ENCODE measurements at regions not wholly inside any gene's neighbourhood (a gene's known extent, or its start where the extent isn't known, plus 50 kb on each side); places are given as distances from the start of the nearest gene placed in this dataset.

GRCh38 chr10:36053775-36054174 is 411.7 kb upstream of the FZD8 start:
- H3K27me3 ChIP-seq (ENCODE audit: insufficient read depth, low read length, poor library complexity, severe bottlenecking) = no peaks in the 10 kb centered on the region
- H3F3A ChIP-seq (ENCODE audit: low read depth) = no peaks in the 10 kb centered on the region
- H3K79me2 ChIP-seq (ENCODE audit: insufficient read depth, low read length) = no peaks in the 10 kb centered on the region
- no peaks in the 10 kb centered on the region for H3K36me3 ChIP-seq (ENCODE audit: insufficient read depth, low read length)
- H3K9ac ChIP-seq (ENCODE audit: low read depth, low read length, poor library complexity, severe bottlenecking) = no peak overlapping the region
- H2AFZ ChIP-seq (ENCODE audit: low read length) = no peak overlapping the region
- H3K4me3 ChIP-seq (ENCODE audit: low read length, poor library complexity, severe bottlenecking) = no peak overlapping the region
- no peaks in the 10 kb centered on the region for H3K4me1 ChIP-seq (ENCODE audit: insufficient read depth, low read length, poor library complexity, severe bottlenecking)
- H3K9me3 ChIP-seq (ENCODE audit: insufficient read depth, low read depth, low read length) = no peaks in the 10 kb centered on the region
- TF ChIP-seq, protein P1, sequence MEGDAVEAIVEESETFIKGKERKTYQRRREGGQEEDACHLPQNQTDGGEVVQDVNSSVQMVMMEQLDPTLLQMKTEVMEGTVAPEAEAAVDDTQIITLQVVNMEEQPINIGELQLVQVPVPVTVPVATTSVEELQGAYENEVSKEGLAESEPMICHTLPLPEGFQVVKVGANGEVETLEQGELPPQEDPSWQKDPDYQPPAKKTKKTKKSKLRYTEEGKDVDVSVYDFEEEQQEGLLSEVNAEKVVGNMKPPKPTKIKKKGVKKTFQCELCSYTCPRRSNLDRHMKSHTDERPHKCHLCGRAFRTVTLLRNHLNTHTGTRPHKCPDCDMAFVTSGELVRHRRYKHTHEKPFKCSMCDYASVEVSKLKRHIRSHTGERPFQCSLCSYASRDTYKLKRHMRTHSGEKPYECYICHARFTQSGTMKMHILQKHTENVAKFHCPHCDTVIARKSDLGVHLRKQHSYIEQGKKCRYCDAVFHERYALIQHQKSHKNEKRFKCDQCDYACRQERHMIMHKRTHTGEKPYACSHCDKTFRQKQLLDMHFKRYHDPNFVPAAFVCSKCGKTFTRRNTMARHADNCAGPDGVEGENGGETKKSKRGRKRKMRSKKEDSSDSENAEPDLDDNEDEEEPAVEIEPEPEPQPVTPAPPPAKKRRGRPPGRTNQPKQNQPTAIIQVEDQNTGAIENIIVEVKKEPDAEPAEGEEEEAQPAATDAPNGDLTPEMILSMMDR (conservative IDR thresholded peaks at IDR 0.05; ENCODE audit: low read length) = no peak
- TF ChIP-seq EZH2phosphoT487 (IDR thresholded peaks at IDR 0.05; ENCODE audit: borderline replicate concordance) = no peak
- no peaks in the 10 kb centered on the region for H4K20me1 ChIP-seq (ENCODE audit: insufficient read depth, low read length, poor library complexity, severe bottlenecking)
- H3K4me2 ChIP-seq (ENCODE audit: low read depth, low read length, poor library complexity, severe bottlenecking) = no peak overlapping the region
- no peaks in the 10 kb centered on the region for H3K9me2 ChIP-seq (replicated peaks; ENCODE audit: low read depth, low read length)

DNA sequence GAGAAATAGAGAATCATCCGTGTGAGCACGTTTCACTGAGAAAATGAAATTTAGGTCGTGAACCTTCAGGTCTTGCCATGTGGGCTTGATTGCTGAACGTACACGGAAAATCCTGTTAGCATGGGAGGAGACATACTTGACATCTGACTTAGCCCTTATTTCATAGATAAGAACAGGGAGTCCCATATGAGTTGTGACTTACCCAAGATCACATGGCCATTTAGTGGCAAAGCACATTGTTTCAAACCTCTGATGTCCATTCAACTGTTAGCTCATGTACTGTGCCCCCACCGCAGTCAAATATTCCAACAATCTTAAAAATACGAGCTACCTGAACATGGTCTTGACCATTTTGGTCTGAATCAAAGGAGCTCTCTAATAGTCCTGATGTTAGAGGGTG is 411.2 kb upstream of the FZD8 start:
- Histone ChIP-seq H3K9ac (ENCODE audit: low read depth, low read length, poor library complexity, severe bottlenecking) (no peak overlapping the region), H3K79me2 (ENCODE audit: insufficient read depth, low read length) (no peaks in the 10 kb centered on the region), H3K4me2 (ENCODE audit: low read depth, low read length, poor library complexity, severe bottlenecking) (no peak overlapping the region), H3K9me3 (ENCODE audit: insufficient read depth, low read depth, low read length) (no peaks in the 10 kb centered on the region), H3K4me3 (ENCODE audit: low read length, poor library complexity, severe bottlenecking) (no peak overlapping the region), H3K36me3 (ENCODE audit: insufficient read depth, low read length) (no peaks in the 10 kb centered on the region), H3K27me3 (ENCODE audit: insufficient read depth, low read length, poor library complexity, severe bottlenecking) (no peaks in the 10 kb centered on the region), H3F3A (ENCODE audit: low read depth) (no peaks in the 10 kb centered on the region), H2AFZ (ENCODE audit: low read length) (no peak overlapping the region), H3K9me2 (replicated peaks; ENCODE audit: low read depth, low read length) (no peaks in the 10 kb centered on the region), H4K20me1 (ENCODE audit: insufficient read depth, low read length, poor library complexity, severe bottlenecking) (no peaks in the 10 kb centered on the region), H3K4me1 (ENCODE audit: insufficient read depth, low read length, poor library complexity, severe bottlenecking) (no peaks in the 10 kb centered on the region)
- TF ChIP-seq, protein P1 (conservative IDR thresholded peaks at IDR 0.05; ENCODE audit: low read length) = no peak
- no peak for TF ChIP-seq EZH2phosphoT487 (IDR thresholded peaks at IDR 0.05; ENCODE audit: borderline replicate concordance)

GRCh38 chr10:36051500-36051991 is 409.4 kb upstream of the FZD8 start:
- TF ChIP-seq, protein P1 (conservative IDR thresholded peaks at IDR 0.05; ENCODE audit: low read length) = no peak
- TF ChIP-seq EZH2phosphoT487 (IDR thresholded peaks at IDR 0.05; ENCODE audit: borderline replicate concordance) = no peak
- Histone ChIP-seq H3K9ac (ENCODE audit: low read depth, low read length, poor library complexity, severe bottlenecking) (no peak overlapping the region), H3F3A (ENCODE audit: low read depth) (no peaks in the 10 kb centered on the region), H3K4me1 (ENCODE audit: insufficient read depth, low read length, poor library complexity, severe bottlenecking) (no peaks in the 10 kb centered on the region), H3K9me3 (ENCODE audit: insufficient read depth, low read depth, low read length) (no peaks in the 10 kb centered on the region), H3K4me3 (ENCODE audit: low read length, poor library complexity, severe bottlenecking) (no peak overlapping the region), H3K4me2 (ENCODE audit: low read depth, low read length, poor library complexity, severe bottlenecking) (no peak overlapping the region), H3K36me3 (ENCODE audit: insufficient read depth, low read length) (no peaks in the 10 kb centered on the region), H3K79me2 (ENCODE audit: insufficient read depth, low read length) (no peaks in the 10 kb centered on the region), H3K27me3 (ENCODE audit: insufficient read depth, low read length, poor library complexity, severe bottlenecking) (no peaks in the 10 kb centered on the region), H3K9me2 (replicated peaks; ENCODE audit: low read depth, low read length) (no peaks in the 10 kb centered on the region), H2AFZ (ENCODE audit: low read length) (no peak overlapping the region), H4K20me1 (ENCODE audit: insufficient read depth, low read length, poor library complexity, severe bottlenecking) (no peaks in the 10 kb centered on the region)

Data from Loucy (cell line).